ENCODE measurements at regions not wholly inside any gene's neighbourhood (a gene's known extent, or its start where the extent isn't known, plus 50 kb on each side); places are given as distances from the start of the nearest gene placed in this dataset.

GRCh38 chr6:112725541-112726085 lies 378.5 kb downstream of the RFPL4B start:
- DNase-seq (ENCODE audit: low spot score), result no peak

- DNase-seq (ENCODE audit: low spot score), result no peak
Observed at GRCh38 chr6:112735129-112735528, 388.0 kb downstream of the RFPL4B start.

- DNase-seq (ENCODE audit: low spot score), result no peak
Observed at GRCh38 chr6:112739766-112740165, 392.6 kb downstream of the RFPL4B start.

- no peak for DNase-seq (ENCODE audit: low spot score)
Observed at GRCh38 chr6:112743323-112743722, 396.2 kb downstream of the RFPL4B start.

GRCh38 chr6:112744827-112745226 lies 397.7 kb downstream of the RFPL4B start:
- DNase-seq (ENCODE audit: low spot score), result no peak

GRCh38 chr6:112745765-112746164 lies 398.6 kb downstream of the RFPL4B start:
- DNase-seq (ENCODE audit: low spot score), result no peak

GRCh38 chr6:112749673-112750072 lies 402.5 kb downstream of the RFPL4B start:
- DNase-seq (ENCODE audit: low spot score), result no peak

GRCh38 chr6:112752305-112752704 lies 405.2 kb downstream of the RFPL4B start:
- DNase-seq (ENCODE audit: low spot score), result no peak

GRCh38 chr6:112752791-112753190 lies 405.7 kb downstream of the RFPL4B start:
- no peak for DNase-seq (ENCODE audit: low spot score)

- no peak for DNase-seq (ENCODE audit: low spot score)
Observed at GRCh38 chr6:112760831-112761230, 413.7 kb downstream of the RFPL4B start.

- no peak for DNase-seq (ENCODE audit: low spot score)
Observed at GRCh38 chr6:112761740-112762139, 414.6 kb downstream of the RFPL4B start.

- no peak for DNase-seq (ENCODE audit: low spot score)
Observed at GRCh38 chr6:112764377-112764776, 417.2 kb downstream of the RFPL4B start.

GRCh38 chr6:112770308-112770707 lies 423.2 kb downstream of the RFPL4B start:
- DNase-seq (ENCODE audit: low spot score), result no peak

- DNase-seq (ENCODE audit: low spot score), result no peak
Observed at GRCh38 chr6:112773187-112773586, 426.1 kb downstream of the RFPL4B start.

GRCh38 chr6:112774319-112774718 lies 427.2 kb downstream of the RFPL4B start:
- DNase-seq (ENCODE audit: low spot score), result no peak

- DNase-seq (ENCODE audit: low spot score), result no peak
Observed at GRCh38 chr6:112780498-112781096, 433.5 kb downstream of the RFPL4B start.

- DNase-seq (ENCODE audit: low spot score), result no peak
Observed at GRCh38 chr6:112781241-112781640, 434.1 kb downstream of the RFPL4B start.

- no peak for DNase-seq (ENCODE audit: low spot score)
Observed at GRCh38 chr6:112785408-112785807, 438.3 kb downstream of the RFPL4B start.

GRCh38 chr6:112786801-112787200 lies 439.7 kb downstream of the RFPL4B start:
- DNase-seq (ENCODE audit: low spot score), result no peak

GRCh38 chr6:112787371-112787770 lies 440.2 kb downstream of the RFPL4B start:
- no peak for DNase-seq (ENCODE audit: low spot score)

GRCh38 chr6:112795316-112795715 lies 448.2 kb downstream of the RFPL4B start:
- no peak for DNase-seq (ENCODE audit: low spot score)

GRCh38 chr6:112796712-112797111 lies 449.6 kb downstream of the RFPL4B start:
- DNase-seq (ENCODE audit: low spot score), result no peak

- no peak for DNase-seq (ENCODE audit: low spot score)
Observed at GRCh38 chr6:112799889-112800288, 452.8 kb downstream of the RFPL4B start.

GRCh38 chr6:112800439-112800838 lies 453.3 kb downstream of the RFPL4B start:
- DNase-seq (ENCODE audit: low spot score), result no peak
